Skeletal muscle satellite cell (primary cell): ENCODE measurements at regions not wholly inside any gene's neighbourhood (a gene's known extent, or its start where the extent isn't known, plus 50 kb on each side); places are given as distances from the start of the nearest gene placed in this dataset.

Source experiments
- H3K27me3 ChIP-seq: 2 replicates; pipeline ENCODE4 v1.7.0; 2013; ENCODE audit warnings: low read length; ENCODE audit not compliant: control insufficient read depth, insufficient read depth
- H3K36me3 ChIP-seq: 2 replicates; pipeline ENCODE4 v1.7.0; 2013; ENCODE audit warnings: mild to moderate bottlenecking, control low read depth, low read length; ENCODE audit not compliant: insufficient read depth
- H3K4me1 ChIP-seq: 2 replicates; pipeline ENCODE4 v1.7.0; 2013; ENCODE audit warnings: low read length; ENCODE audit not compliant: control insufficient read depth, insufficient read depth
- H3K4me2 ChIP-seq: 2 replicates; pipeline ENCODE4 v1.7.0; 2013; ENCODE audit warnings: mild to moderate bottlenecking, low read length
- H3K4me3 ChIP-seq: 2 replicates; pipeline ENCODE4 v1.7.0; 2013; ENCODE audit warnings: low read length
- H3K9ac ChIP-seq: 2 replicates; pipeline ENCODE4 v1.7.0; 2013; ENCODE audit warnings: mild to moderate bottlenecking, low read depth, low read length, moderate library complexity
- H3K9me3 ChIP-seq: replicated peaks from 2 replicates; pipeline ENCODE4 v1.7.0; 2013; ENCODE audit warnings: mild to moderate bottlenecking, control low read depth, low read length

GRCh38 chr2:151048331-151049054, 213.2 kb downstream of the RBM43 start:
- Histone ChIP-seq H3K9ac (no peak overlapping the region), H3K4me1 (peaks cover 26% of the 10 kb centered on the region), H3K36me3 (no peaks in the 10 kb centered on the region), H3K4me3 (no peak overlapping the region), H3K9me3 (no peaks in the 10 kb centered on the region), H3K4me2 (no peak overlapping the region), H3K27me3 (no peaks in the 10 kb centered on the region)

GRCh38 chr2:151043484-151043883, 218.2 kb downstream of the RBM43 start:
- H3K9ac ChIP-seq, result no peak overlapping the region
- no peak overlapping the region for H3K4me3 ChIP-seq
- H3K4me1 ChIP-seq, result peaks cover 11% of the 10 kb centered on the region
- H3K36me3 ChIP-seq, result no peaks in the 10 kb centered on the region
- H3K27me3 ChIP-seq, result no peaks in the 10 kb centered on the region
- H3K4me2 ChIP-seq, result peak overlapping the region; percentile 46
- H3K9me3 ChIP-seq, result no peaks in the 10 kb centered on the region

- Histone ChIP-seq H3K4me3 (no peak overlapping the region), H3K9ac (no peak overlapping the region), H3K4me1 (peaks cover 11% of the 10 kb centered on the region), H3K36me3 (no peaks in the 10 kb centered on the region), H3K9me3 (no peaks in the 10 kb centered on the region), H3K4me2 (peak overlapping the region; percentile 46), H3K27me3 (no peaks in the 10 kb centered on the region)
These were observed 218.7 kb downstream of the RBM43 start for GRCh38 chr2:151042964-151043363.

GRCh38 chr2:151040039-151040438, 221.6 kb downstream of the RBM43 start:
- no peak overlapping the region for H3K4me3 ChIP-seq
- no peaks in the 10 kb centered on the region for H3K9me3 ChIP-seq
- H3K27me3 ChIP-seq, result no peaks in the 10 kb centered on the region
- H3K4me2 ChIP-seq, result no peak overlapping the region
- no peak overlapping the region for H3K9ac ChIP-seq
- peaks cover 11% of the 10 kb centered on the region for H3K4me1 ChIP-seq
- H3K36me3 ChIP-seq, result no peaks in the 10 kb centered on the region

- Histone ChIP-seq H3K9me3 (no peaks in the 10 kb centered on the region), H3K4me2 (no peak overlapping the region), H3K4me3 (no peak overlapping the region), H3K4me1 (peaks cover 7% of the 10 kb centered on the region), H3K27me3 (no peaks in the 10 kb centered on the region), H3K9ac (no peak overlapping the region), H3K36me3 (no peaks in the 10 kb centered on the region)
These were observed 223.1 kb downstream of the RBM43 start for GRCh38 chr2:151038516-151038915.

GRCh38 chr2:151037434-151037833, 224.2 kb downstream of the RBM43 start:
- no peaks in the 10 kb centered on the region for H3K36me3 ChIP-seq
- no peak overlapping the region for H3K9ac ChIP-seq
- H3K4me1 ChIP-seq, result peaks cover 6% of the 10 kb centered on the region
- H3K27me3 ChIP-seq, result no peaks in the 10 kb centered on the region
- H3K4me2 ChIP-seq, result no peak overlapping the region
- H3K4me3 ChIP-seq, result no peak overlapping the region
- no peaks in the 10 kb centered on the region for H3K9me3 ChIP-seq

- peaks cover 19% of the 10 kb centered on the region for H3K4me1 ChIP-seq
- no peak overlapping the region for H3K4me3 ChIP-seq
- H3K27me3 ChIP-seq, result no peaks in the 10 kb centered on the region
- H3K4me2 ChIP-seq, result no peak overlapping the region
- H3K9me3 ChIP-seq, result no peaks in the 10 kb centered on the region
- H3K36me3 ChIP-seq, result no peaks in the 10 kb centered on the region
- no peak overlapping the region for H3K9ac ChIP-seq
These were observed 228.1 kb downstream of the RBM43 start for GRCh38 chr2:151033271-151034248.

- Histone ChIP-seq H3K4me3 (no peak overlapping the region), H3K9me3 (no peaks in the 10 kb centered on the region), H3K4me1 (peaks cover 19% of the 10 kb centered on the region), H3K36me3 (no peaks in the 10 kb centered on the region), H3K9ac (no peak overlapping the region), H3K4me2 (no peak overlapping the region), H3K27me3 (no peaks in the 10 kb centered on the region)
These were observed 228.9 kb downstream of the RBM43 start for GRCh38 chr2:151032741-151033191.

- Histone ChIP-seq H3K4me3 (no peak overlapping the region), H3K27me3 (no peaks in the 10 kb centered on the region), H3K36me3 (no peaks in the 10 kb centered on the region), H3K9me3 (no peaks in the 10 kb centered on the region), H3K4me2 (no peak overlapping the region), H3K9ac (no peak overlapping the region), H3K4me1 (peaks cover 19% of the 10 kb centered on the region)
These were observed 230.9 kb downstream of the RBM43 start for GRCh38 chr2:151030663-151031230.

GRCh38 chr2:151029406-151030157, 232.1 kb downstream of the RBM43 start:
- no peaks in the 10 kb centered on the region for H3K9me3 ChIP-seq
- no peak overlapping the region for H3K4me3 ChIP-seq
- H3K9ac ChIP-seq, result no peak overlapping the region
- H3K36me3 ChIP-seq, result no peaks in the 10 kb centered on the region
- H3K4me1 ChIP-seq, result peaks cover 19% of the 10 kb centered on the region
- no peak overlapping the region for H3K4me2 ChIP-seq
- no peaks in the 10 kb centered on the region for H3K27me3 ChIP-seq

GRCh38 chr2:151028691-151029176, 232.9 kb downstream of the RBM43 start:
- H3K9me3 ChIP-seq, result no peaks in the 10 kb centered on the region
- H3K4me3 ChIP-seq, result no peak overlapping the region
- no peak overlapping the region for H3K4me2 ChIP-seq
- peaks cover 19% of the 10 kb centered on the region for H3K4me1 ChIP-seq
- no peaks in the 10 kb centered on the region for H3K27me3 ChIP-seq
- H3K36me3 ChIP-seq, result no peaks in the 10 kb centered on the region
- no peak overlapping the region for H3K9ac ChIP-seq
